KMS-11 (cell line): ENCODE measurements at regions not wholly inside any gene's neighbourhood (a gene's known extent, or its start where the extent isn't known, plus 50 kb on each side); places are given as distances from the start of the nearest gene placed in this dataset.

Experiments used
- H2AFZ ChIP-seq: fragments of 200-600 bp; sonication (generic); 2 replicates; pipeline ENCODE4 v1.6.1; 2016; ENCODE audit warnings: antibody characterized with exemption, mixed run types, low read depth
- H3K27ac ChIP-seq: fragments of 200-600 bp; sonication (generic); 2 replicates; pipeline ENCODE4 v1.6.1; 2016; ENCODE audit warnings: mild to moderate bottlenecking, mixed run types
- H3K27me3 ChIP-seq: fragments of 200-600 bp; sonication (generic); 2 replicates; pipeline ENCODE4 v1.6.1; 2017; ENCODE audit warnings: mild to moderate bottlenecking, low read depth, mixed run types, moderate library complexity; ENCODE audit not compliant: insufficient read depth
- H3K36me3 ChIP-seq: fragments of 200-600 bp; sonication (generic); 2 replicates; pipeline ENCODE4 v1.6.1; 2017; ENCODE audit warnings: mild to moderate bottlenecking, mixed run types; ENCODE audit not compliant: insufficient read depth
- H3K4me1 ChIP-seq: fragments of 200-600 bp; sonication (generic); 2 replicates; pipeline ENCODE4 v1.6.1; 2016; ENCODE audit warnings: mild to moderate bottlenecking, low read depth, mixed run types; ENCODE audit not compliant: poor library complexity, severe bottlenecking
- H3K4me2 ChIP-seq: fragments of 200-600 bp; sonication (generic); 2 replicates; pipeline ENCODE4 v1.7.0; 2016; ENCODE audit warnings: mild to moderate bottlenecking, mixed run types
- H3K4me3 ChIP-seq: fragments of 200-600 bp; sonication (generic); IDR thresholded peaks from 2 replicates; pipeline ENCODE4 v1.6.1; 2017; ENCODE audit warnings: low read depth, low read length, mixed read lengths; ENCODE audit not compliant: insufficient read depth
- H3K79me2 ChIP-seq: fragments of 200-600 bp; sonication (generic); 2 replicates; pipeline ENCODE4 v1.6.1; 2016; ENCODE audit warnings: low read depth, mixed run types; ENCODE audit not compliant: insufficient read depth
- H3K9ac ChIP-seq: fragments of 200-600 bp; sonication (generic); 2 replicates; pipeline ENCODE4 v1.6.1; 2016; ENCODE audit warnings: mild to moderate bottlenecking, mixed run types
- H4K20me1 ChIP-seq: fragments of 200-600 bp; sonication (generic); 2 replicates; pipeline ENCODE4 v1.6.1; 2016; ENCODE audit warnings: mild to moderate bottlenecking, mixed run types; ENCODE audit not compliant: insufficient read depth
- TF ChIP-seq, protein P1 (sequence below): fragments of 200-600 bp; sonication (generic); conservative IDR thresholded peaks from 2 replicates; pipeline ENCODE4 v1.6.1; 2017; ENCODE audit warnings: low read depth, mild to moderate bottlenecking, antibody characterized with exemption, low read length, moderate library complexity, mixed read lengths

DNA sequence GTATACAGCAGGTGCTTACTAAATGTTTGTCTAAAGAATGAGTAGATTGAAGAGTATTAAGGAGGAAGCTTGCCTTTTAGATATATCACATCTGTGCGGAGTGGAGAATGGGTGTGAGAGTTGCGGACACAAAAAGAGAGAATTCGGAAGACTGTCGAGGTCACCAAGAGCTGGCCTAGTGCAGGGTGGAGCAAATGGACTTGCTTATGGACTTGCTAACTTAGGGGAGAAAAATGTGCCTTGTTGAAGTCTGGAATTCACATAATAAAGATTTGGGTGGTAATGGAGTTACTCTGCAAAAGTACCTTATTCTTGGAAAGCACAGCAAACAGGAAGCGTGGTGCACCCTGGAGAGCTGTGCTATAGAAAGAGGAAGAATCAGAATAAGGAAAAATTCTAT, 361.7 kb downstream of the PRDM2 start:
- TF ChIP-seq, protein P1, sequence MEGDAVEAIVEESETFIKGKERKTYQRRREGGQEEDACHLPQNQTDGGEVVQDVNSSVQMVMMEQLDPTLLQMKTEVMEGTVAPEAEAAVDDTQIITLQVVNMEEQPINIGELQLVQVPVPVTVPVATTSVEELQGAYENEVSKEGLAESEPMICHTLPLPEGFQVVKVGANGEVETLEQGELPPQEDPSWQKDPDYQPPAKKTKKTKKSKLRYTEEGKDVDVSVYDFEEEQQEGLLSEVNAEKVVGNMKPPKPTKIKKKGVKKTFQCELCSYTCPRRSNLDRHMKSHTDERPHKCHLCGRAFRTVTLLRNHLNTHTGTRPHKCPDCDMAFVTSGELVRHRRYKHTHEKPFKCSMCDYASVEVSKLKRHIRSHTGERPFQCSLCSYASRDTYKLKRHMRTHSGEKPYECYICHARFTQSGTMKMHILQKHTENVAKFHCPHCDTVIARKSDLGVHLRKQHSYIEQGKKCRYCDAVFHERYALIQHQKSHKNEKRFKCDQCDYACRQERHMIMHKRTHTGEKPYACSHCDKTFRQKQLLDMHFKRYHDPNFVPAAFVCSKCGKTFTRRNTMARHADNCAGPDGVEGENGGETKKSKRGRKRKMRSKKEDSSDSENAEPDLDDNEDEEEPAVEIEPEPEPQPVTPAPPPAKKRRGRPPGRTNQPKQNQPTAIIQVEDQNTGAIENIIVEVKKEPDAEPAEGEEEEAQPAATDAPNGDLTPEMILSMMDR = no peak
- no peaks in the 10 kb centered on the region for H4K20me1 ChIP-seq
- no peak overlapping the region for H3K27ac ChIP-seq

DNA sequence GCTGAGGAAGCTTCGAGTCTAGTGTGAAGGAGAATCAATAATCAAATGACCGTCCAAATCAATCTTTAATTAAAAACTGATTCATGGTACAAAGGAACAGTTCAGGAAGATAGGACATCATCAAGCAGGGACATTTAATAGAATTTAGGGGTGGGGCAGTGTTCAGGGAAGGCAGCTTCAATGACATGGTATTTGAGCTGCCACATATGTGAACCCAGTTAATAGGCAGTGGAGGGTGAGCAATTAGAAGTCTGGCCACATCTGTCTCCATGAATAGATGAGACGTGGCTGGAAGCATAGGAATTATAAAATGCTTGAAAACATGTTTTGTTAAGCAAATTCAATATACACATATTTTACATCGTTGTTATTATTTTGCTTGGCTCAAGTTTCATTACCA, 362.7 kb downstream of the PRDM2 start:
- Histone ChIP-seq H3K79me2 (no peaks in the 10 kb centered on the region), H3K36me3 (no peaks in the 10 kb centered on the region), H4K20me1 (no peaks in the 10 kb centered on the region), H3K4me2 (no peak overlapping the region), H3K4me1 (no peaks in the 10 kb centered on the region), H3K9ac (no peak overlapping the region), H3K4me3 (no peak overlapping the region), H3K27me3 (no peaks in the 10 kb centered on the region), H3K27ac (no peak overlapping the region), H2AFZ (no peak overlapping the region)
- TF ChIP-seq, protein P1 = no peak

More for the DNA sequence above, 361.7 kb downstream of the PRDM2 start:
- Histone ChIP-seq H3K9ac (no peak overlapping the region), H3K4me3 (no peak overlapping the region), H3K79me2 (no peaks in the 10 kb centered on the region), H2AFZ (no peak overlapping the region), H3K4me1 (no peaks in the 10 kb centered on the region), H3K27me3 (no peaks in the 10 kb centered on the region), H3K36me3 (no peaks in the 10 kb centered on the region), H3K4me2 (no peak overlapping the region)

DNA sequence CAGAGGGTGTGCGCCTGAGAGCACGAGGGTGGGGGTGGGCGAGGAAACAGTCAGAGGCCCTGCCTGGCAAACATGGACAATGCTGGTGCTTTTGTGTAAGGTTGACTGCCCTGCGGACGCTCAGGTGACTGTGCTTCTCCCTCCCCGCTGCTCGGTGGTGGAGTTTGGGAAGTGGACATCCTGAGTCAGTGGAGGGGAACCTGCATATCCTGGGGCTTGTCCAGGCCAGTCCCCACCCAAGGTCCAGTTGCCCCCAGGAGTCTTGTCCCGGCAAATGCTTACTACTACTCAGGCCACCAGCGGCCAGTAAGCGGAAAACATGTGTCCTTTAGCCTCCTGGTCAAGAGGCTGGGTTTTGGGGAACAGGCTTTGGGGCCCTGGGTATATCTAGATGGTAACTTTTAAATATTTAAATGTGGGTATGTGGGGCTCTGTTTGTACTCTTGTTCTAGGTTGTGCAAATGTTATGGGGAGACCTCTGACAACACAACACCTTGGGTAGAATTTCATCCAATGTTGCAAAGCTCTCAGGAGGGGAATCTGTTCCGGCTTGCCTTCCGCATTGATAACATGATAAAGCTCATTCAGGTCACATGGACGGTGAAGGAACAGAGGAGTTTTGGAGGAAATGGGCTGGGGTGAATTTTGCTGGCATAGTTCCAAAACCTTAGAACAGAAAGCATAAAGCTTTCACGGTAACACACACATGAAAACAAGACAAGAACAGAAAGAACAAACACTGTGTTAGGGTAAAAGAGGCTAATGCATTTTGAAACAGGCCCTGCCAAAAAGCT, 364.9 kb downstream of the PRDM2 start:
- H4K20me1 ChIP-seq = no peaks in the 10 kb centered on the region
- TF ChIP-seq, protein P1 = no peak
- H3K27me3 ChIP-seq = no peaks in the 10 kb centered on the region
- no peaks in the 10 kb centered on the region for H3K36me3 ChIP-seq
- no peaks in the 10 kb centered on the region for H3K79me2 ChIP-seq
- H3K4me2 ChIP-seq = no peak overlapping the region
- H3K4me3 ChIP-seq = no peak overlapping the region
- H3K9ac ChIP-seq = no peak overlapping the region
- no peaks in the 10 kb centered on the region for H3K4me1 ChIP-seq
- no peak overlapping the region for H3K27ac ChIP-seq
- H2AFZ ChIP-seq = no peak overlapping the region

DNA sequence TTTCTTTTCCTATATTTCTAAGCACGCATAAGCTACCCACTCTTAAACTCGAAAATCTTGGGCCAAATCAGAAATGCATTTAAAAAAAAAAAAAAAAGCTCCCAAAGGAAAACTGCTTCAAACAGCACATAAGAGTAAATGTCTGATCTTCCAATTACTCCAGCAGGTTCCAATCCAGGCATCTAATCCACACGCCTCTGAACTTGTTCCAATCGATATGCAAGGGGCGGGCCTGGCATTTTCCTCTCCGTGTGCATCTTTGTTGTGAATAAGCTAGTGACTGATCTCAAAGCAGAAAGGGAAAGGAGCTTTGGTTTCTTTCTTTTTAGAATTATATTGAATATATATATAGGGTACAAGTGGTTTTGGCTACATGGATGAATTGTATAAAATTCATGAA, 365.5 kb downstream of the PRDM2 start:
- Histone ChIP-seq H3K4me1 (no peaks in the 10 kb centered on the region), H2AFZ (no peak overlapping the region), H3K36me3 (no peaks in the 10 kb centered on the region), H3K4me3 (no peak overlapping the region), H3K27me3 (no peaks in the 10 kb centered on the region), H4K20me1 (no peaks in the 10 kb centered on the region), H3K4me2 (no peak overlapping the region), H3K9ac (no peak overlapping the region), H3K27ac (no peak overlapping the region), H3K79me2 (no peaks in the 10 kb centered on the region)
- TF ChIP-seq, protein P1 = no peak
